Caco-2 (cell line): ENCODE measurements at regions not wholly inside any gene's neighbourhood (a gene's known extent, or its start where the extent isn't known, plus 50 kb on each side); places are given as distances from the start of the nearest gene placed in this dataset.

Experiments
- BruUV-seq: library from RNA; stranded (reverse); fragments of 400-500 nt; replicated peaks from 2 replicates; lab custom pipeline; 2021; lab: Mats Ljungman, UMichigan
- CTCF ChIA-PET: fragments of 300-600 bp; sonication (Branson Sonifier 250); formaldehyde crosslinking; loops from one replicate; lab custom pipeline; 2022; ENCODE audit warnings: antibody characterized with exemption; lab: Charles Lee
- POLR2A ChIA-PET: fragments of 300-600 bp; sonication (Branson Sonifier 250); formaldehyde crosslinking; loops from one replicate; lab custom pipeline; 2022; ENCODE audit warnings: antibody characterized with exemption; lab: Charles Lee
- DNase-seq, 2 experiments: peaks; one replicate each; pipeline versions ENCODE4 v3.0.0 to v3.0.0-alpha.2; 2020 to 2022
- H3K27me3 ChIP-seq: replicated peaks from 2 replicates; pipeline ENCODE4 v1.6.0; 2011; ENCODE audit warnings: low read length; ENCODE audit not compliant: control insufficient read depth, insufficient read depth
- H3K36me3 ChIP-seq: 2 replicates; pipeline ENCODE4 v1.5.1; 2011; ENCODE audit warnings: low read length; ENCODE audit not compliant: control insufficient read depth, insufficient read depth
- H3K4me1 ChIP-seq: fragments of 250-450 bp; sonication (Bioruptor Pico); 2 replicates; pipeline ENCODE4 v1.5.1; 2020; ENCODE audit warnings: mild to moderate bottlenecking
- H3K4me3 ChIP-seq: 2 replicates; pipeline ENCODE4 v1.5.1; 2011; ENCODE audit warnings: low read depth, mild to moderate bottlenecking, control low read depth, low read length
- H3K9me3 ChIP-seq: fragments of 250-450 bp; sonication (Bioruptor Pico); 2 replicates; pipeline ENCODE4 v1.5.1; 2020; ENCODE audit warnings: mild to moderate bottlenecking, moderate library complexity
- H3K27ac Mint-ChIP-seq: one replicate; pipeline ENCODE4 v1.8.0; 2022; ENCODE audit warnings: mixed read lengths; ENCODE audit not compliant: unreplicated experiment
- H3K27me3 Mint-ChIP-seq: one replicate; pipeline ENCODE4 v1.8.0; 2022; ENCODE audit warnings: mixed read lengths; ENCODE audit not compliant: insufficient read depth, unreplicated experiment
- H3K36me3 Mint-ChIP-seq: one replicate; pipeline ENCODE4 v1.8.0; 2022; ENCODE audit warnings: mild to moderate bottlenecking, mixed read lengths; ENCODE audit not compliant: insufficient read depth, unreplicated experiment
- H3K4me1 Mint-ChIP-seq: one replicate; pipeline ENCODE4 v1.8.0; 2022; ENCODE audit warnings: low read depth, mixed read lengths; ENCODE audit not compliant: unreplicated experiment
- H3K4me3 Mint-ChIP-seq: one replicate; pipeline ENCODE4 v1.8.0; 2022; ENCODE audit warnings: mild to moderate bottlenecking, moderate library complexity, mixed read lengths; ENCODE audit not compliant: unreplicated experiment
- H3K9me3 Mint-ChIP-seq: one replicate; pipeline ENCODE4 v1.8.0; 2022; ENCODE audit warnings: mixed read lengths; ENCODE audit not compliant: unreplicated experiment
- intact Hi-C: fragments of 100-400 bp; cut with micrococcal nuclease; formaldehyde crosslinking; loops from one replicate; pipeline ENCODE4 v1.10.0; 2022; ENCODE audit not compliant: unreplicated experiment
- TF ChIP-seq, protein P1 (sequence below), 2 experiments: fragments of 200-600 bp in 1 of 2; IDR thresholded peaks; 1 replicate in 1 of 2; 2 replicates in 1 of 2; pipeline versions ENCODE4 v1.5.1 to v1.8.0; 2011 to 2022; ENCODE audit warnings: antibody characterized with exemption in 1 of 2, control low read depth in 1 of 2, inconsistent platforms in 1 of 2, low read depth in 1 of 2, low read length in 1 of 2, mild to moderate bottlenecking in 1 of 2, moderate library complexity in 1 of 2; ENCODE audit not compliant: insufficient read depth in 1 of 2, severe bottlenecking in 1 of 2, unreplicated experiment in 1 of 2

DNA sequence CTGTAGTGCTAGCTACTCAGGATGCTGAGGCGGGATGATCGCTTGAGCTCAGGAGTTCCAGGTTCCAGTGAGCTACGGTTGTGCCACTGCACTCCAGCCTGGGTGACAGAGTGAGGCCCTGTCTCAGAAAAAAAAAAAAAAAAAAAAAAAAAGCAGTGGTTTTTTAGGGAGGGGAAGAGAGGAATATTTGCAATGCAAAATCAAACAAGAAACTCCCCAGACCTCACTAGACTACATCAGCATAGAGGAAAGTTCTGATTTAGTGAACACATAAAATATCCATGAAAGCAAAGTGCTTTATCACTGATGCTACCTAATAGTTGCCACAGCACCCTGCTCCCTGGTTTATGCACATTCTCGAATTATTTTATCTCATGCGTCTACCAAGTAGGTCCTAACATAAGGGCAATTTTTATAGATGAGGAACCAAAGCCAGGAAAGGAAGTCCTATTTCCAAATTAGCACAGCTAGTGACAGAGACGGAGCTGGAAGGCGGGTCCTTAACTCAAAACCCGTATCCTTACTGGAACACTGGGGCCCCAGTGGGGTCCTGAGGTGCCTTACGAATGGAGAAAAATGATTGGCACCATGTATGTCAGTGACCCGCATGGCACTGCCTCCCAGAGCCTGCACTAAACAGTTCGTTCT is 50.7 kb upstream of the GPR157 start:
- TF ChIP-seq, protein P1, sequence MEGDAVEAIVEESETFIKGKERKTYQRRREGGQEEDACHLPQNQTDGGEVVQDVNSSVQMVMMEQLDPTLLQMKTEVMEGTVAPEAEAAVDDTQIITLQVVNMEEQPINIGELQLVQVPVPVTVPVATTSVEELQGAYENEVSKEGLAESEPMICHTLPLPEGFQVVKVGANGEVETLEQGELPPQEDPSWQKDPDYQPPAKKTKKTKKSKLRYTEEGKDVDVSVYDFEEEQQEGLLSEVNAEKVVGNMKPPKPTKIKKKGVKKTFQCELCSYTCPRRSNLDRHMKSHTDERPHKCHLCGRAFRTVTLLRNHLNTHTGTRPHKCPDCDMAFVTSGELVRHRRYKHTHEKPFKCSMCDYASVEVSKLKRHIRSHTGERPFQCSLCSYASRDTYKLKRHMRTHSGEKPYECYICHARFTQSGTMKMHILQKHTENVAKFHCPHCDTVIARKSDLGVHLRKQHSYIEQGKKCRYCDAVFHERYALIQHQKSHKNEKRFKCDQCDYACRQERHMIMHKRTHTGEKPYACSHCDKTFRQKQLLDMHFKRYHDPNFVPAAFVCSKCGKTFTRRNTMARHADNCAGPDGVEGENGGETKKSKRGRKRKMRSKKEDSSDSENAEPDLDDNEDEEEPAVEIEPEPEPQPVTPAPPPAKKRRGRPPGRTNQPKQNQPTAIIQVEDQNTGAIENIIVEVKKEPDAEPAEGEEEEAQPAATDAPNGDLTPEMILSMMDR (IDR thresholded peaks at IDR 0.05; ENCODE audit: insufficient read depth in 1 of 2, low read depth in 1 of 2, low read length in 1 of 2, severe bottlenecking in 1 of 2, unreplicated experiment in 1 of 2): no peak
- H3K36me3 ChIP-seq: peaks cover 1% of the 10 kb centered on the region
- no peaks in the 10 kb centered on the region for H3K27me3 Mint-ChIP-seq
- no peaks in the 10 kb centered on the region for H3K36me3 Mint-ChIP-seq
- ChIA-PET POLR2A (interaction anchor here (0.5 kb wide), 1 partner anchor 239 kb away, joined by 3 read pairs; no protein-coding TSS in a partner anchor), CTCF (no interaction called here)
- H3K4me3 ChIP-seq: no peak overlapping the region
- H3K4me1 ChIP-seq: peaks cover 15% of the 10 kb centered on the region; the same call in 1 of the 2 replicates
- no peaks in the 10 kb centered on the region for H3K9me3 Mint-ChIP-seq
- H3K27me3 ChIP-seq: no peaks in the 10 kb centered on the region
- no TSS peak for BruUV-seq
- H3K27ac Mint-ChIP-seq: no peak overlapping the region
- intact Hi-C loops: no loop called here
- no peaks in the 10 kb centered on the region for H3K9me3 ChIP-seq
- no peak overlapping the region for H3K4me3 Mint-ChIP-seq
- H3K4me1 Mint-ChIP-seq: peaks cover 7% of the 10 kb centered on the region
- DNase-seq: no peak

DNA sequence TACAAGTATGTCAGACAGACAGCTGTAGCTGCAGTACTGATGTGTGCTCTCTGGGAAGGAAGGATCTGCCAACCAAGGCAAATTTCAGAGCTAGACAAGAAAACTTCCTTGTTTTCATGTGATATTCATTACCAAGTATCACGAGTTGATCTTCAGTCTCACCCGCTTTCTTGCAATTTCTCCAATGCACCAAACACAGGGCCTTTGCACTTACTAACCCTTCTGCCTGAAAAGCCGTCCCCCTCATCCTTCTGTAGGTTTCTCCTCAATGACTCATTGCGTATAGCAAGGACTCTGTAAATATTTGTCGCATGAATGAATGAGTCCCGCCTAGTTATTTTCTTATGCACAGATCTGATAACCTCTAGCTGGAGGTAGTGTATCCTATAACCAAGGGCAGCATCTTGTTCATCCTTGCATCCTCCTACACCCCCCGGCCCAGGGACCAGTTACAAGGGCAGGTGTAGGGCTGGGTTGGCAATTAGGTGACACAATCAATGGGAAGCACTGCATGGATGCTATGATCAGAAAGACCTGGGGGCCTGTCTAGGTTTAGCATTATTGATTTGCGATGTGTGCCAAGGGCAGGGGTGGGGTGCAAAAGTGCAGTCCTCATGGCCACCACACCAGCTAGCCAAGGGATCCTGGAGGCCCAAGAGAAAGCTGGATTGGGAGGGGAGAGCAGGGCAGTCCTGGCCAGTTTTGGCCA is 51.4 kb upstream of the GPR157 start:
- BruUV-seq: no TSS peak
- Mint-ChIP-seq H3K9me3 (no peaks in the 10 kb centered on the region), H3K36me3 (no peaks in the 10 kb centered on the region), H3K4me3 (no peak overlapping the region), H3K4me1 (peaks cover 7% of the 10 kb centered on the region), H3K27me3 (no peaks in the 10 kb centered on the region), H3K27ac (no peak overlapping the region)
- Histone ChIP-seq H3K36me3 (peaks cover 1% of the 10 kb centered on the region), H3K9me3 (no peaks in the 10 kb centered on the region), H3K27me3 (no peaks in the 10 kb centered on the region), H3K4me1 (peaks cover 15% of the 10 kb centered on the region; the same call in 1 of the 2 replicates), H3K4me3 (peak overlapping the region; percentile 75)
- TF ChIP-seq, protein P1 (IDR thresholded peaks at IDR 0.05; ENCODE audit: insufficient read depth in 1 of 2, low read depth in 1 of 2, low read length in 1 of 2, severe bottlenecking in 1 of 2, unreplicated experiment in 1 of 2): no peak
- POLR2A ChIA-PET: interaction anchor here (0.5 kb wide), 1 partner anchor 239 kb away, joined by 3 read pairs; no protein-coding TSS in a partner anchor
- intact Hi-C loops: no loop called here
- CTCF ChIA-PET: interaction anchor here (0.9 to 1.0 kb wide), 2 partner anchors 35 to 69 kb away, joined by 3 read pairs; no protein-coding TSS in a partner anchor
- DNase-seq: no peak

DNA sequence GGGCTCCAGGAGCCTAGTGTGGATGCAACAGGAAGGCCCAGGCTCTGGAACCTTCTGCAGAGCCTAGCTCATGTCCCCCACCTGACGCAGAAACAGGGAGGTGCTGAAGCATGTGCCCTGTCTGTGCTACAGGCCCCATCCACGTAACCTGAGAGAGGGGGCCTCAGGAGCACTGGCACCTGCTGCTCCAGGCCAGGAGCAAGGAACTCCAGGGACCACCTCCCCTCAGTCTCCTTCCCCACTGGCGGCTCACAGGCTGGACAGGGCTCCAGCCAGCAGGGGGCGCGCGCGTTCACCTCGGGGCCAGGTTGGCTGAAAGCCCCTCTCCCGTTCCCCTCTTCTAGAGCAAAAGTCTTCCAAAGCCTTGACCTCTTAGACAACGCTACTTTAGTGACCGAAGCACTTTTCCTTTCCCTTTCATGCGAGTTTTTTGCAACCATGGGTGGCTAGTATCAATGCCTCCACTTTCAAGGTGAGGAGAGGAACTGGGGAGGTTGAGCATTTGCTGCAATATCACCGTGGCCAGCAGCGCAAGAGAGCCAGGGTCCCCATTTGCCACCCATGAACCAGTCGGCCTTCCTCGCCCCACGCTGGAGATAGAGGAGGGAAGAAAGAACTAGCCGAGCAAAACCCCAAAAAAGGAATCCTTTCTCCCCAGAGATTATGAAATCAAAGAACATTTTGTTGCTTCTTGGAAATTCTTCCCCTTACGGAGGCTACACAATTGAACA is 52.4 kb upstream of the GPR157 start:
- intact Hi-C loops: loop anchor here (1.0 kb wide), 3 partner anchors 15 to 71 kb away; no protein-coding TSS in a partner anchor
- TF ChIP-seq, protein P1 (IDR thresholded peaks at IDR 0.05; ENCODE audit: insufficient read depth in 1 of 2, low read depth in 1 of 2, low read length in 1 of 2, severe bottlenecking in 1 of 2, unreplicated experiment in 1 of 2): peak; percentile 86 to 95
- no peaks in the 10 kb centered on the region for H3K36me3 Mint-ChIP-seq
- ChIA-PET CTCF (interaction anchor here (0.9 to 1.4 kb wide), 5 partner anchors 36 to 71 kb away, joined by 3 to 5 read pairs (median 3); partner anchors contain the start of genes GPR157 and H6PD), POLR2A (no interaction called here)
- peaks cover 5% of the 10 kb centered on the region for H3K4me1 Mint-ChIP-seq
- H3K36me3 ChIP-seq: peaks cover 1% of the 10 kb centered on the region
- BruUV-seq: TSS peak; percentile 67
- H3K4me3 Mint-ChIP-seq: peak overlapping the region; percentile 87
- H3K9me3 Mint-ChIP-seq: no peaks in the 10 kb centered on the region
- peak; percentile 64 to 87 for DNase-seq
- H3K27me3 ChIP-seq: no peaks in the 10 kb centered on the region
- H3K27me3 Mint-ChIP-seq: no peaks in the 10 kb centered on the region
- H3K27ac Mint-ChIP-seq: peak overlapping the region; percentile 72
- H3K9me3 ChIP-seq: no peaks in the 10 kb centered on the region
- H3K4me3 ChIP-seq: peak overlapping the region; percentile 75
- peaks cover 15% of the 10 kb centered on the region; the same call in 1 of the 2 replicates for H3K4me1 ChIP-seq
